ENCODE measurements at regions not wholly inside any gene's neighbourhood (a gene's known extent, or its start where the extent isn't known, plus 50 kb on each side); places are given as distances from the start of the nearest gene placed in this dataset.
A peak's percentile ranks its signal among the peaks of the same experiment; 100 is the strongest.

DNA sequence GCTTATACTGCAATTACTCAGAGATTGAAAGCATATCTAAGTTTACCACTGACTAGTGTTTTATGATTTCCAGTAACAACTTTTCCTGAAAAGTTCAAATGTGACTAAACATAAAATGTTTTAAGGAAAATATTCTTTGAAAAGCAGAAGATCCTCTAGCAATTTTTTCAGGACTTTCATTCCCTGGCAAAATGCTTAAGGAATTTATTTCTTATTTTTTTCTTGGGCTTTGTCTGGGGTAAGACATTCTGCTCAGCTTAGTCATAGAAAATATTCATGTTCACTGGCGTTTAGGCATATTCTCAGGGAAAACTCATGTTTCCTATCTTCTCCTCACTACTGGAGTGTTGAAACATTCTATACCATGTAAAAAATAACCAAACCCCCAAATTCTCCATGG is 235.3 kb upstream of the CEP162 start:
- no peak for DNase-seq (ENCODE audit: low spot score)

DNA sequence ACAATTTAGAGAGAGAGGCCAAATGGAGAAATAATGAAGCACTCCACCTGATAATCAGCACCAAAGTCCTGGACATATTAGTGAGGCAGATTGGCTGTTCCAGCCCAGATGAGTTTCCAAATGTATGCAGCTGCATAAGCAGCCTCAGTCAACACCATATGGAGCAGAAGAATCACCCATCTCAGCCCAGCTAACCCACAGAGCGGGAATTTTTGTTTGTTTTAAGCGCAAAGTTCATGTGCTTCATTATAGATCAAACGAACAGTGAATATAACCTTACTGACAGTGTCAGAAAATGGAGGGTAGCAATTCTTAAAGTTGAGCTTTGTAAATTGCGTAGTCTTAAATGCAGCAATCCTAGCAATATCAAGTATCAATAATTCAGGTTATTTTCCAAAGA is 234.0 kb upstream of the CEP162 start:
- no peak for DNase-seq (ENCODE audit: low spot score)

DNA sequence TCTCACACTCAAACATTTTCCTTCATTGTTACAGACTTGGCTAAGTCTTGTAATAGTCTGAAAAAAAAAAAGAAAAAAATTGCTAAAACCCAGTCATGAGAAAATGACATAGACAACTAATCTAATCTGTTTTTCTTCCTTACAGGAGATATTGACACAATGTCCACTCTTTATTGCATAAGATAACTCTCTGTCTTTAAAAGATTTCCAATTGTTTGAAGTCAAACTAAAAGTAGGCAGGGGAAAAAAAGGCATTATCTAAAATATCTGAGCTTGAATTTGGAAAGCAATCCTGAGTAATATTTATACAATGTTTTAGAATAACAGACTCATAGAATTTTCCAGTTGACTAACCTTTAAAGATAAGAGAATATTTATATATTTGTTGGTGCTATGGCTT is 233.0 kb upstream of the CEP162 start:
- DNase-seq (ENCODE audit: low spot score): no peak

DNA sequence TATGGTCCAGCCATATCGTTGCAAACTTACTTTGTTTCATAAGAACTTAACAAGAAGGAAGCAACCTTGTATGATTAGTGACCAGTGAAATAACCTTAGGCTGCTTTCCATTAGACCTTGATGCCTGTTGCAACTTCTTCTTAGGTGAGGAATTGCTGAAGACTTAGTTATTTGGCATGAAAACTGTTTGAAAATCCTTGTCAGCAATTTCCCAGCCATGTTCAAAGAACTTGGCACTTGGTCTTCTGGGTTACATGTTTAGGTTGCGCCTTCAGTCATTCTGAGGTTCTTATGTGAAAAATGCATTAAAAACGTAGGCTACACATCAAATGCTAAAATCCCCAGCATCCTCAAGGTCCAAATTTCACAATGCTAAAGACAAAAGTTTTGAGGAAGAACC is 232.0 kb upstream of the CEP162 start:
- DNase-seq (ENCODE audit: low spot score): no peak

DNA sequence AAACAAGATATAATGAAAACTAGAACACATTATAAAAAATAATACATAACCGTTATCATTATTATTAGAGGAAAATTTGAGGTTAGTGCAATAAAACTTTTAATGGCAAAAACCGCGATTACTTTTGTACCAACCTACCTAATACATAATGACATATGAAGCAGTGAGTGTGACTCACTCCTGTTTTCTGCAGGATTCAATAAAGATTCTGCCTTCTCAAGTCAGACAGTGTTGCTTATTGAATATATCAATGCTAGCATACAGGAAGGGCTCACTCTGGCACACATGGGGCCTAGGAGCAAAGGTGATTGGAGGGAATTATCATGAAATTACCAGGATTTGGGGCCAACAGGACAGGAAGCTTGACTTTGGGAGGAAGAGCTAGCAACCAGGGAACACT is 230.8 kb upstream of the CEP162 start:
- no peak for DNase-seq (ENCODE audit: low spot score)

DNA sequence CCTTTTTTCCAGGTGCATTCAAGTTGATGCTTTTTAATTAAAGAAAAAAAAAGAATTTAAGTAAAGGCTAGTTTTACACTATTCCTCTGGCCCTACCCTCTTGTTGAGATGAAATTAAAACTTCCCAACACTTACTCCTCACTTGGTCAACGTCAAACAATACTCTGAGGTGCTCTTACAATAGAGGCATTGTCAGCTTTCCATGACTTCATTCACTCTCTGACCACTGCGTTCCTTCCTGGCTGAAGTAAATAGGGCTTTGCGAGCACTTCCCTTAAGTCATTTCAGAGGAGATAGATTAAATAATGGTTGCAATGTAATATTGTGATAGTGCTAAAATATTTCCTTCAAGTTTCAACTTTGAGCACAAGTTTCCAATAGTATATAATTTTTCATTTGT is 229.8 kb upstream of the CEP162 start:
- DNase-seq (ENCODE audit: low spot score): no peak

DNA sequence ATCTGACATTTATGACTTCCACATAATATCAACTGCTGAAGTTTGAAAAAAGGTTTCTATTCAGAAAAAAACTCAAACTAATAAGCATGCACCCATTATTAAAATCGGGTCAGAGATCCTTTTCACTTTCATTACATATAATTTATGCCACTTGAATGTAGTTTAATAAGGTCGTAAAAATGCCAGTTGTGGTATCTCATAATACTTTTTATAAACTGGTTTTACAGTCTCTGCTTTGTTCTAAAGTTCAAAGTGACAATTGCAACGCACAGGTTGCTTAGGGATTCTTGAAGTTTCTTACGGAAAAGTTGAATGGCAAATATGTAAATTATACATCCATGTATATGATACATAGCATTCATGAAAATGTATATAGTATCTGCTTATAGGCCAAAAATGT is 229.4 kb upstream of the CEP162 start:
- no peak for DNase-seq (ENCODE audit: low spot score)

DNA sequence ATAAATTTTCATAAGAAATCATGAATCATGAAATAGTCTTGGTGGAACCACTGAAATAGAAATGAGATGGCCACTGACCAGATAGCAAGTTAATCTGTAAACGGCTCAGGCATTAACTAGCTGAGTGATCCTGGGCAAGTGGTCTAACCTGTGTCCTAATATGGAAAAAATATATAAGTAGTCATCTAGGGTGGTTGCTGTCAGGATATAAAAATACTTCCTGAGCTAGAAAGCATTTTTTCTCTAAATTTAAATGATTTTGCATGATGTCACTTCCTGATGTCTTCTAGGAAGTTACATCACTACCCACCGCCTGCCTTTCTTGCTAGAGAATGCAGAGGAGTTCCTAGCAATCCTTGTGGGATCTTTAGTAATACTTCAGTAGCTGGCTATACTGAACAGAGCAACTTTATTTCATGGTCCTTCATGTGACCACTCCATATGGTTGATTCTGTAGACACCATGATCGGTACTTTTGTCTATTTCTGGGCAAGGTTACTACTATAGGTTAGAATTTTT is 228.1 kb upstream of the CEP162 start:
- no peak for DNase-seq (ENCODE audit: low spot score)

DNA sequence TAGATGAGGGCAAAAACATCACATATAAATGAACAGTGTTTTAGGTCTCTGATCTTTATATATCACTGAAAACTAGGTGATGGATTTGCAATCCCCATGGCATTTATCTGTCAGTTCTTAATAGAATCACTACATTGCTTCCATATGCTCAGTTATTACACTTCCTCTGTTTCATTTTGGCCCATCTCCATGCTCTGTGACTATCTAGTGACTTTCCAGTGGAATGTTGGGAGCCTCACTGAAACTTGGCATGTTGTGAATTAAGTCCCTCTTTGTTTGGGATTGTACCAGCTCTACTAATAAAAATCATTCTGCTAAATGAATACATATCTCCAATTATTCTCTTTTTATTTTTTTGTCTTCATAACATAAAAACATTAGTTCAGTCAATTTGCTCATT is 226.1 kb upstream of the CEP162 start:
- DNase-seq (ENCODE audit: low spot score): no peak

DNA sequence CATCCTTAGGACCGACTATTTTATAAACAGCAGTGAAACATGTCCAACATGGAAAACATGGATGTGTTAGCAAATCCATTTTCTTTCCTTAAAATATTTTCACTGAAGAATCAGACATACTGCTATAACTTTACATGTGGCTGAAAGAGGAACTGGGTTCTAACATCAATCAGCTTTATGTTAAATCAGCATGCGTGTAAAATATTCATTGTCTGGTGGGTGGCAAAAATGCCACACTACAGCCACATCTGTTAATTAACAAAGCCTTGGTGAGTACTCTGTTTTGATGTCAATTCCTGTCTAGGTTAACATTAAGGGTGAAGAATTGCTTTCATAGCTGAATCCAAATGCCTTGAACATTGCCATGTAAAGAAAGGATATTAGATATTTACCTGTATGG is 222.6 kb upstream of the CEP162 start:
- no peak for DNase-seq (ENCODE audit: low spot score)

DNA sequence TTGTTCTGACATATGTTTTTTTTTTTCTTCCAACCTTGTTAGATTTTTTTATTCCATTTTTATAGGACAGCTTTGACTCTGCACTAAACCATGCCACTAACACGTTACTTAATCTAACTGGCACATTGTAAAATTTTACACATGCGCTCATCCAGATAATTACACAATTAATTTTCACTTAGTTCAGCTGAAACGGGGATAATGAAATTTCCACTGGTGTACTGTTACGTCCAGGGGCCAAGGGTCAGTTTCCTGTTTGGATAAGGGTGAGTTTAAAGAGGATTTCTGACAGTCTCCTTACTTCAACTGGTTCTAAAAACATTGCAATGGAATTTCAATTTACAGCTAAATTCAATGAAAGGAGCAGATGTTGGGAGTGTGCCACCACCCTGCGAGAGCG is 221.8 kb upstream of the CEP162 start:
- no peak for DNase-seq (ENCODE audit: low spot score)

DNA sequence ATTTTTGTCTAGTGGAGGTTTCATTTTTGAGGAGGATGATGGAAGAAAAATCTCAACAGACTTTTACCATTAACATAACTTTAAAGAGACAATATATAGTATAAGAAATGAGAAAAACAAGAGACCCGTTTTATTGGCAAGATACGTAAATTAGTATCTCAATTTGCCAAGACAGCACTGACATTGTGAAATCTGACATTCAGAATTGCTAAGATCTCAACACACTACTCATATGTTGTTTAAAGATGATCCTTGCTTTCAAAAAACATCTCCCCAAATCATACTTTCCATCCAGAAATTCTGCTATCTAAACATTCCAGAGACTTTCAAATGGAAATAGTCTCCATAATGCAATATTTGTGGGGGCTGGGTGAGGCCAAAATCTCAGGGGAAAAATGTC is 220.9 kb upstream of the CEP162 start:
- DNase-seq (ENCODE audit: low spot score): no peak

DNA sequence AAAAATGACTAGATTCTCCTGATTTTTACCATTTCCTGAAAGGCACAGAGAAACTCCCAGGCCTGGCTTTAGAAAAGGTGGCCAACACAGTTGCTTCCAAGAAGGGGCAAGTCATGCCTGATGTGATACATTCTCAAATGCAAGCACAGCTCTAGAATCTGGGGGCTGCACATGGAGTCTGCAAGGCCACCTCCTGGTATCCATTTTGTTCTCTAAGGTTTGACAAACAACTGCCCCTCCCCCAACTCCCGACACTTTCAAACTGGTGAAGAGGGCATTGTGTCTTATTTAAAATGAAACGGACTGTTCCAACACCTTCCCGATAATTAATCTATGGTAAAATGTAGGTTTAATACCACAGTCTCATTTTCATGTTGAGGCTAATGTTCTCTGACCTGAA is 220.2 kb upstream of the CEP162 start:
- DNase-seq (ENCODE audit: low spot score): no peak

DNA sequence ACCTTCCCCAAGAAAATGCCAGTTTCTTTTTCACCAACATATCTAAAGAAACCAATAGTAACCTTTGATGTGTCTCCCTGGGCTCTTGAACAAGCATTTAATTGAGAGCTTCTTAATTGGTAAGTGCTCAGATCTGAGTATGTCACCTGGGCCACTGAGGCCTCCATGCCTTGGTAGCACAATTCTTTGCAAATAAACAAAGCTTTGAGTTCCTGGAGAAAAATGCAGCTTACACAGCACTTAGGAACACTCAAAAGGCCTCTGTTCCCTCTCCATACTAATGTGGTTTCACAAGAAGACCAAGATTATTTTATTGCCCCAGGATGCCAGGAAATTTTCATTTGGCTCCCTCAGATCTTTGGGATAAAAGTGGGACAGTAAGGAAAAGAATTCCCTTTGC is 217.6 kb upstream of the CEP162 start:
- DNase-seq (ENCODE audit: low spot score): no peak

DNA sequence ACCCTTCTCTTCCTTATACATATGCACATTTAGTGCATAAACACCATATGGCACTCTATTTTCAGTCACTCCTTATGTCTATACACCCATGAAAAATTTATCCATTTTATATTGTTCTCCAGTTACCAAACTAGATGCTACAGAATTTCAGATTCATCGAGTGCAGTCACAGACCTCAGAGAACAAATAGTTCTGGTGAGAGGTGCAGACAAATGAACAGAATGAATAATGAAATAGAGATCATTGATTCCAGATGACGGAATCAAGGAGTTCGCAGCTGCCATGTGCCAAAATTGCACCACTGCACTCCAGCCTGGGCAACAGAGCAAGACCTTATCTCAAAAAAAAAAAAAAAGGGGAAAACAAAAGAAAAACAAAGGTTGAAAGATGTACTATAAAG is 214.8 kb upstream of the CEP162 start:
- no peak for DNase-seq (ENCODE audit: low spot score)

DNA sequence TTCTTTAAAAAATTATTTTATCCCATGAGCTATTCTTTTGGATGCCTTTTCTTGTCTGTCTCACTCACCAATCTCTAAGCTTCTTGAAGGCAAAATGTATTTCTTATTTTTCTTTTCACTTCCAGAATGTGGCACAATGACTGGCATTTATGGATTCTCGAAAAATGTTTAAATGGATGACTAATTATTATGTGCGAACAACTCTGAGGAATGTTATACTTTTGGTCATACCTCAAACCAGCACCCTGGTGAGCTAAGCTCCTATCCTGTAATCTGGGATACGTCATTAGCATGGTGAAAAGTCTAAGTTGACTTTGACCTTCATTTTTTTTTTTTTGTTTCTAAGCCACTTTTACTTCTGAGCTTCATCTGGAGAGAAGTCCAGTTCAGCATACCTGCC is 214.0 kb upstream of the CEP162 start:
- DNase-seq (ENCODE audit: low spot score): no peak

DNA sequence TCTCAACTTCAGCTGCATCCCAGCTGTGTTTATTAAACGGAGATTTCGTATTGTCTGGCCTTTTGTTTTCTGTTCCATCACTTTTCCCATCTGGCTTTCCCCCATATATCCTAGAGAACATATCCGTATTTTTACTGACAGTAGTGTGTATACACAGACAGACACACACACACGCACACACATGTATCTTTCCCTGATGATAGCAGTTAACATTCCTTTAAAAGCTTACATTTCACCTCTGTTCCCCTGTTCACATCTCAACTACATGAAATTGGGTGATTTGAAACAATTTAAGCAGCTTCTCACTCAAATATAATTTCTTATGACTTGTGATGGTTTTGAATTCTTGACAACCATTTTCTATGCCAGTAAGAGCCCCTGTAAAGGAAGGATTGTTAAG is 207.1 kb upstream of the CEP162 start:
- no peak for DNase-seq (ENCODE audit: low spot score)

DNA sequence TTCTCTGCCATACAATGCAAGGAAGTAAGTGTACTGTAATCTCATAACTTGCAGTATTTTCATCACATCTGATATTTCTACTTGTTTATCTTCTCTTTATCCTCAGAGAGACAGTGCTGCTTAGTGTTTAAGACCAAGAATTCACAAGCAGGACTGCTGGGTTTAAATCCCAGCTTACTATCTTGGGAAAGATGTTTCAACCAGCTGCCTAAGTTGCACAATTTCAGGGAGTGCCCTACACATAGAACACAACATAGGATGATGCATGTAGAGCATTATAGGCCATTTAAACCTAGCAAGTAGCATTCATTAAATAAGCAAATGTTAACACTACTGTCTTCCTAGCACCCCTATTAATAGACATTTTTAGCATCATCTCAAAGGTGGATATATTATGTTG is 205.2 kb upstream of the CEP162 start:
- no peak for DNase-seq (ENCODE audit: low spot score)

DNA sequence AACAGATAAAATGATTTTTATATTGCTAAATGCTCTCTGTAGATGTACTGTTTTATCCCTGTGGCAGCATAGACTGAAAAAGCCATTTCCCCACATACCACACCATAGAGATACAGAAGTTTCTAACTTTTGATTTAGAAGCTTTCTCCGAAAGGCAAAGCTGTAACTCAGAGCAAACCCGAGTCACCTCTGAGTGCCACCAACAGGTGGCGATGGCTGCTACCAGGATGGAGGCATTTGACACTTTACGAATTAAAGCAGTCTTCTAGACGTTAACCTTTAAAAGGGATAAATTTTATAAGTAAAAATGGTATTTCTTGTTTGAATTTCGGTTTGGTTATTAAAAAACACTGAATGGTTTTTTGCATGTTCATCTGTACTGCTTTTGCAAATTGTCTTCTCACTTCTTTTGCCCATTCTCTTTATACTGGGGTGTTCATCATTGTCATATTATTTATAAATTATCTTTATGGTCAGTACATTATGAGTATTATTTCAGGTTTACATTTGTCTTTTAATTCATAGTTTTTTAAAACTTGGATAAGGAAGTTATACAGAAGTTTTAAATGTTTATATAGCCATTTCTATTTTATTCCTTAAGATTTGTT is 201.0 kb upstream of the CEP162 start:
- DNase-seq (ENCODE audit: low spot score): peak; percentile 72

DNA sequence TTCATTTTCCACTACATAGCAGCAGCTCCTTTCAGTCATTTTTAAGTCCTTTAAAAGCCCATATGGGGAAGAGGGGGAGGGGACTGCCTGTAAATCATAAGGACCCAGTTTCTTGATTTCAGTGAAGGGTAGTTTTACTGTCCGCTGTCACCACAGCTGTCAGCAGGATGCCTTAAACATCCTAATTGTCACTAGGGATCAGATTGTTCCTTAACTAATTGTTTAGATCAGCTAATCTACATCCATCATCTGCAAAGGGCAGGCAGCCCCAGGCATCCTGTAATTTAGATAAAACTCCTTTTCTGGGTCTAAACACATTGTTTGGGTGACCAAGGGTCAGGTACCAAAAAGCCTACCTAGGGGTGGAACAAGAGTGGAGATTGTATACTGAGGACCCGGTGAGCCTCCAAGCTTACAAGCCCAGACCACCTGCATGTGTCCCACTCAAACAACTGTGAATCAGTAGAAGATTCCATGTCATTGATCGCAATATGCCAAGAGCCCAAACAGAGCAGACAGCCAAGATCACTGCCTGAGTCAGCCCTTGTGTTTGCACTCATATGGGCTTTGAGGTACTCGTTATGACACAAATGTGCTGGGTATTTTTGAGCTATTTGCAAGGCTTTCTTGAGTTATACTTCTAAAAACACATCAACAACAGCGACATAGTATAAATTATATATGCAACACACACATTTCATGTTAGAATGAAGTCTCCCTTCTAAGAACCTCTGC is 198.7 kb upstream of the CEP162 start:
- DNase-seq (ENCODE audit: low spot score): no peak

DNA sequence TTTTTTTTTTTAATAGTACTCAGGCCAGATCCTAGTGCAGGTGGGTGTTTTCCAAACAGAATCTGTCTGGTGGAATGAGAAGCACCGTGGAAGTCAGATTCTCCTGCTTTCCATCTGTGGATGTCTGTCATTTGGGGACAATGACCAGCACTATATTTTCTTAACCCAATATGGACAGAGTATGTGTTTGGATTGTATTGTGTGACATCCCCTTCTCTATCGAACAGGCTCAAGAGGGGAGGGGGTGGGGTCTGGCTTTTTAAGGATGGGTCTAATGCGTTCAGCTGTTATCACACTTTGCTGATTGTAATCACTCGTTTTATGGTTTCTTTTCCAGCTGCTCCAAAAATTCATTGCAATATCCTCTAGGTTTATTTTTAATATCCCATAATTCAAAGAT is 197.5 kb upstream of the CEP162 start:
- no peak for DNase-seq (ENCODE audit: low spot score)

DNA sequence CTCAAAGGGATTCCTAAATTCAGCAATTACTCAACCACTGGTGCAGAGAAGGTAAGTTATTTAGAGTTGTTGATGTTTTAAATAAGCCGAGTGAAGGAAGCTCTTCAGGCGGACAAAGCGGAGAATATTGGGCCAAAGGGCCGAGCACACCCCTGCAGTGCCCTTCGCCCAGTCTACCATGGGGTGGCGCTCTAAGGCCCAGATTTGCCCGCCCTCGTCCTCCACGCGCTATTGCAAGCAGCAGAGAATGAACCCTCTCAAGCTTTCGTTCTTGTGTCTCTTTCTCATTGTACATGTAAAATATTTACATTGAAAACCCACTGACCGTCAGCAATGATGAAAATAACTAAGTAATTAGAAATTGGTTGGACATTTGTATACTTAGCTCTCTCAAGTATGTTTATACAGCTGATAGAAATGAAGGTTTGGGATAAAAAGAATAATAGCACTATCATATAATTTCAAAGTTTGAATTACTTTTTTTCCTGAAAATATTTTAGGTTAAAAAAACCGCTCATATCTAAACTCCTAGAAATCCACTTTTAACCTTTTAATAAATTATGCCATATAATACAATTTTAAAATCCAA is 195.0 kb upstream of the CEP162 start:
- peak; percentile 77 for DNase-seq (ENCODE audit: low spot score)

DNA sequence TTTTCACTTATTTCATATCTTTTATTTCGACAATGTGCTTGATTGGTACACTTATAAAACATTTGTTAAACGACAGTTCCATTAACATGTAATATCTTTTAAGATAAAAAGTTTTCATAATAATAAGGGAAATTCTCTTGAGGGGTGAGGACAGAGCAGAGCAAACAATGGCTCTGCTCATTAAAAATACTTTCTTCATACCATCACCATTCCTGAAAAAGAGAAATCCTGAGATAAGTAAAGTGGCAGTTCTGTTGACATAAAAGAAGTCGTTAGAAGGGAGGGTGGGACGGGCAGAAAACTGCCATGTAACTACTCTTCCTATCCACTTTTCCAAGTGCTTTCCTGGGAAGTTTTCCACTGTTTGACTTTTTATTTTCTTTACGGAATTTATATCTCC is 193.6 kb upstream of the CEP162 start:
- no peak for DNase-seq (ENCODE audit: low spot score)

DNA sequence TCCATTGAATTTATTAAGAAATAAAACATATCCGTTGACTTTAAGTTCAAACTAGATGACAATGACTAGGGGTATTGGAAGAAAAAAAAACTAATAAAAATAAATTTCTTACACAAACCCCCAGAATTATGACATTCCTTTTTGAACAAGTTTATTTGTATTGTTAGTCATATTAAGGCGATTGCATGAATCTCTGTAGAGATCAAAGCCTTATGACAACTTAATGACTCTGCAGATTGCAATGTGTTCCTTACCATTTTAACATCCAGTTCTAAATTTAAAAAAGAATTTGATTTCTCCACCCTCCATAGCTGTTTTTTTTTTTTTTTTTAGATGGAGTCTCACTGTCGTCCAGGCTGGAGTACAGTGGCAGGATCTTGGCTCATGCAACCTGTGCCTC is 189.8 kb upstream of the CEP162 start:
- no peak for DNase-seq (ENCODE audit: low spot score)

Data from left forelimb (tissue), 1 donor.